GM19328 (cell line): ENCODE measurements at regions not wholly inside any gene's neighbourhood (a gene's known extent, or its start where the extent isn't known, plus 50 kb on each side); places are given as distances from the start of the nearest gene placed in this dataset.
"Not testable (repeated sequence)": the region's sequence is repeated elsewhere in the genome, so short reads cannot be mapped to it uniquely, and the experiment has no call there.

ENCODE experiments used
- ATAC-seq: cut with Tn5 transposase; IDR thresholded peaks from one replicate; pipeline ENCODE4 v1.9.1; 2021; ENCODE audit warnings: mild to moderate bottlenecking, moderate library complexity; ENCODE audit not compliant: unreplicated experiment

DNA sequence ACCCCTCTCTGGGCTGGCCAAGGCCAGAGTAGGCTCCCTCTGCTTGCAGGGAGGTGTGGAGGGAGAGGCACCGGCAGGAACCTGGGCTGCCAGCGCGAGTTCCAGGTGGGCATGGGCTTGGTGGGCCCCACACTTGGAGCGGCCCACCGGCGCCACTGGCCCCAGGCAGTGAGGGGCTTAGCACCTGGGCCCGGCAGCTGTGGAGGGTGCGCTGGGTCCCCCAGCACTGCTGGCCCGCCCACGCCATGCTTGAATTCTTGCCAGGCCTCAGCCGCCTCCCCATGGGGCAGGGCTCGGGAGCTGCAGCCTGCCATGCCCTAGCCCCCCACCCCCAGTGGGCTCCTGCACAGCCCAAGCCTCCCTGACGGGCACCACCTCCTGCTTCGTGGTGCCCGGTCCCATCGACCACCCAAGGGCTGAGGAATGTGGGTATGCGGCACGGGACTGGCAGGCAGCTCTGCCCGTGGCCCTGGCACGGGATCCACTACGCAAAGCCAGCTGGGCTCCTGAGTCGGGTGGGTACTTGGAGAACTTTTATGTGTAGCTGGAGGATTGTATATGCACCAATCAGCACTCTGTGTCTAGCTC is 1648.0 kb downstream of the OLFM4 start:
- no peak for ATAC-seq

DNA sequence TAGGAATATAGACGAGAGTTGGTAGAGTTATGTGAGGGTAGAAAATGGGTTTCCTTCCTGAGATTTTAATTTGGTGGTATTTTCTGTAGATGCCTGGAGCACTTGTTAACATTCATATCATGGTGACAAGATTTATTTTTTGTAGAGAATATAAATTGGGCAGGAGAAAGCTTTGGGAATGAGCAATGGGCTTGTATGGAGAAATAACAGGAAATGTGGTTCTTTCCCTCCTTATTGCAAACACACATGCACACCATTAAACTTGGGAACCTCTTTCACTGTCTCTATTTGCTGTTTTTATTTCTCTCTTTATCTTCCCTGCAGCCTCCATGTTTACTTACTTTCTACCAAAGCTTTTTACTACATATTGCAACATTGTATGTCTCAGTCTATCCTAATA is 1653.6 kb downstream of the OLFM4 start:
- no peak for ATAC-seq

DNA sequence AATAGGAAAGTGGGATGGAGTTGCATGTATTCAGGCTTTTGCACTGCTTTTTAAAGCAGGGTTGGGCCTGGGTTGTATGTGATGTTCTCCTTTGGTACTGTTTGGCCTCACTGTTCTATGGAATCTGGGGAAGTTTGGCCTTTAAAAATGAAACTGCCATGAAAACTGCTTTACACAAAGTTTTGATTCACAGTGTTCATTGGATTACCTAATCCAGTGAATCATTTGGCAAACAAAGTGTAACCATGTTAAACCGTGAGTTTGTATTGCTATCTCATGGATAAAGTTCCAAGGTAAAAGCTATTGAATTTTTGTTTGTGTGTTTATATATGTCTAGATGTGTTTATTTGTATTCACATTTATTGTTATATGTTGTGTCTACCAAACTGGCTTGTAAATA is 1658.6 kb downstream of the OLFM4 start:
- no peak for ATAC-seq

DNA sequence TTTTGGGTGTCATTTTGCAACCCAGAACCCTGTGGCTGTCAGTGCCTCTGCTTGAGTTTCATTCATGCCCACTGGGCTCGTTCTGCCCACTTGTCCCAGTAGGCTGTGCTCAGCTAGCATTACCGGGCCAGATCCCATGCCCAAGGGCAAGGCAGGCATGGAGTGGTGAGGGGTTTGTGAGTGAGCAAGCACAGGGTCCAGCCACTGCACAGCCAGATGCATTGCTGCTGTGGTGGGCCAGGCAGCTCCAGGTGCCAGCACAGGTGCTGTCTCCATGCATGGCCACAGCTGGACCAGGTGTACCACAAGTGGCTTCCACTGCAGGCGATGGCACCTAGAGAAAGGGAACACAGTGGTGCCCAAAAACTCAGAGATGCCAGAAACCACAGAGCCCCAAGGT is 1671.2 kb downstream of the OLFM4 start:
- no peak for ATAC-seq

DNA sequence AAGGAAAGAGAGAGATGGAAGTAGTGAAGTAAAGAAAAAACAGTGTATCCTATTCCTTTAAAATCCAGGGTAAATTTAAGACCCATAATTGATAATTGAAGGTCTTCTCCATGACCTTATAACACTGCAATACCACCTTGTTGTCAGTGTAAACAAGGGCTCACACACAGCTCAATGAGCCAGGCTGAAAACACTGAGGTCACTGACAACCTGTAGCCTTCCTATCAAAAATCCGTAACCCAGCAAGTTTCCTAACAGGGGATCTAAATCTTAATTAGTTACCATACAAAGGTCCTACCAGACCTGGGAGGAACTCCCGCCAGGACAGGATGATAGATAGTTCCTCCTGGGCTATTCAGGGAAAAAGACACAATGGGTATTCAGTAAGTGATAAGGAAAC is 1677.1 kb downstream of the OLFM4 start:
- no peak for ATAC-seq

DNA sequence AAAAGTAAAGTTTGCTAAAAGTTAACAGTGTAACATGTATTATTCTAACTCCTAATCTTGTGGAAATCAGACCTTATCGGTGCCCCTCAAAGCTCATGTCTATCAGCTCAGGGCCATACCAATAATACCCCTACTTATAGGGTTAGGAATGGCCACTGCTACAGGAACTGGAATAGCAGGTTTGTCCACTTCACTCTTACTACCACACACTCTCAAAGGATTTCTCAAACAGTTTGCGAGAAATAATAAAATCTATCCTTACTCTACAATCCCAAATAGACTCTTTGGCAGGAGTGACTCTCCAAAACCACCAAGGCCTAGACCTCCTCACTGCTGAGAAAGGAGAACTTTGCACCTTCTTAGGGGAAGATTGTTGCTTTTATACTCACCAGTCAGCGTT is 1677.7 kb downstream of the OLFM4 start:
- no peak for ATAC-seq

DNA sequence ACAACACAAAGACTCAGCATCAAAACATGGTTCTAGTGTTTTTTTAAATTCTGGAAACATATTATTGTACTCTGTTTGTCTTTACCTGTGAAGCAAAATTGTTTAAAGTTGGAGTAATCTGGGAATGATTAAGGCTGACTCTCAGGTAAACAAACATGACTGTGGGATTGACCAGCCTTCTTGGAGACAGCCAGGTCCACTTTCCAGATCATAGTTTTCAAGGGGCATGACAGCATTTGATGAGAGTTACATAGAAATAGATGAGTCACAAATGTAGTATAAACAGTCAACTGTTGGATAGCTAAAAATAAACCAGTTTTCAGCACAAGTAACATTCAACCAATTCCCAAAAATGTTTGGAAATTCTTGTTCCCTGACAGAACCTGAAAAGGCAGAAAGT is 1680.9 kb downstream of the OLFM4 start:
- no peak for ATAC-seq

DNA sequence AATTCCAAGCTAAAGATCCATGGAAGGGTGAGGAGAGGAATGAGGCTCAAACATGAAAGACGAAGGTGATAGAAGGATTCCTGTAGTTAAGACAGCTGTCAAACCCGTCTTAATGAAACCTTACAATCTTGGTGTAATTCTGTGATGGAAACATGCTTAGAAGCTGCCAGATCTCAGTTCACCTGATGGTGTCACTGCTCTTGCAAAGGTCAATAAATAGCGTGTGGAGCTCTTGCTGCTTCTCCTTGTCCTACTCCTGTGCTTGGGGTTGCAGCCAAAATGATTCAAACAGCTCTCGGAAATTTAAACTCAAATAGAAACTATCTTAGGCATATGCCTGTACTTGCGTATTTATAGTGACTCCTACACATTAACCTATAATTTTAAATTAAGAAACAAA is 1705.0 kb downstream of the OLFM4 start:
- no peak for ATAC-seq

DNA sequence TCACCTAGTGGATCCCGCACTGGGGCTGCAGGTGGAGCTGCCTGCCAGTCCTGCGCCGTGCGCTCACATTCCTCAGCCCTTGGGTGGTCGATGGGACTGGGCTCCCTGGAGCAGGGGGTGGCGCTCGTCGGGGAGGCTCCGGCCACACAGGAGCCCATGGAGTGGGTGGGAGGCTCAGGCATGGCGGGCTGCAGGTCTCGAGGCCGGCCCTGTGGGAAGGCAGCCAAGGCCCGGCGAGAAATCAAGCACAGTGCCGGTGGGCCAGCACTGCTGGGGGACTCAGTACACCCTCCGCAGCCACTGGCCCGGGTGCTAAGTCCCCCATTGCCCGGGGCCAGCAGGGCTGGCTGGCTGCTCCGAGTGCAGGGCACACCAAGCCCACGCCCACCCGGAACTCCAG is 1708.6 kb downstream of the OLFM4 start:
- ATAC-seq, result not testable (repeated sequence)

DNA sequence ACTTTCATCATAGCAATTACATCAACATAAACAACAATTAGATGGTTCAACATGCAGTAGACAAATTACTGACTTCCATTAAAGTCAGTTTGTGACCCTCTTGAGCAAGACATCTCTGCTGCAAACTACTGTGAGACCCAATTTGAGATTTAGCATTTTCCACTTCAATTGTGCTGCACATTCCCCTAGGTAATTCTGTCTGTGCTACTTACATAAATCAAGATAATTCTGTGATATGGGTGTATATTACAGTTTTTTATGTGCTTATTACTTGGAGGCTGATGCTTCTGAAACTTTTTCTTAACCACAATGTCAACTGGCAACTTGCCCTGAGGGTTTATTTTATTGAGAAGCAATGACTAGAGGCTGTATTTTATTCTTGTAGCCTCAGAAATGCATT is 1714.4 kb downstream of the OLFM4 start:
- ATAC-seq, result no peak

DNA sequence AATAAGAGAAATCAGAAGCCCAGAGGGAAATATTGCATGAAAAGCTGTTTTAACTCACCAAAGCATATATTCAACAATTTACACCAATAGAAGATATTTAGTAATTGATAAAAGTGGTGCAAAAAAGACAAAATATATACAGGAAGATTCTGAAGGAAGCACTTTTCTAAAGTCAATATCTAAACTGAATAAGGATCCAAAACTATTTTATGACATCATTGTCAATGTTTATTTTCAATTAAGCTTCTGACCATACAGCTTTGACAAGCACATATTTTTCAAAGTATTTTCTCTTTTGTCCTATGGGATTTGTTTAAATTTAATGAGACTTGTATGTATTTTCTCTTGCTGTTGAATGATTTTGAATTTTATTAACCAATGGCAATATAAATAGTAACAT is 1716.1 kb downstream of the OLFM4 start:
- ATAC-seq, result no peak

DNA sequence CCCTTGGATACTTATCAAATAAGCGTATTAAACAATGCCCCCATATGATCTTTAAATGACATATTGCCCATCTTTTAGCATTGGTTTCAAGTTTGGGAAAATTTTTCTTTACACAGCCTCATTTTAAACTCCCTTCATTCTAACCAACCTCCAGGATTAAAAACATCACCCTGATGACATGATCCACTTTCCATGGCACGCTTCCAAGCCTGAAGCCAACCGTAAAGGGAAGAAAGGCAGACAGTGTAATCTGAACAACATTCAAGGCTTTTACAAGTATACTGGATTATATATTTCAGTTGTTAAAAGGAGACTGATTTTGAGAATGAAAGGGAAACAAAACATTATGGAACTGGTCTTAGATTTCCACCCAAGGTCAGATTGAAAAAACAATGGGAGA is 1721.9 kb downstream of the OLFM4 start:
- ATAC-seq, result no peak

DNA sequence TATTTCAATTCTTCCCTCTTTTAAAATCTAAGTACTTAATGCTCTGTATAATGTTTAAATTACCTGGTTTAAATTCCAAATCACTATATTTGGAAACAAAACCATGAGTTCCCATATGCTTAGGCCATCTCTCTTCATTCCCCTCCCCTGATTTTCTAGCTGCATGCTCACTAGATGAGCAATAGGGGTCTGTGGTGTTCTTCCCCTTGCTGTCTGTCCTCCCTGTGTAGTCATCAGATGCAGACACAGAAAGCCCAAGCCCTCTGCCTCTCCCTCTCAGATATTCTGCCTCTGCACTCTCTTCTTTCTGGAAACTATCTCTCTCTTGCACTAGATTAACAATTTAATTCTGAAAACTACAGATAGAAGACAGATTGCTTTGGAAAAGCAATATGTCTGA is 1730.2 kb downstream of the OLFM4 start:
- ATAC-seq, result no peak

DNA sequence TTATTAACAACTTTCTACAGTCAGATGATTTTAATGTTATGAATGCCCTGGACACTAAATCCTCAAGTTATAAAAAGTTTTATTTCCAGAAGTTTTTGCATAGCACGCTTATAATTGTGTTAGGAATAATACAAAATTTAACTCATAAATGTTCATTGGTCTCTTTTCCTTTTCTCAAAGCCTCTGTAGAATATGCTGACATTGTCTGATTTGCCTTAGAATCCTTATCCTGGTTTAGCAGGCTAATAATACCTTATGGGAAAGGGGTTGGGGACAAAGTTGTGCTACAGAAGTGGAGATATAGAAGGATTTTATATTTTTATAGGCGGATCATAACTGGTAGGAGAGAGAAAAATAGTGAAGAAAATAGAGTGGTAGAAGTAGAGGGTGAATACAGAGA is 1739.6 kb downstream of the OLFM4 start:
- no peak for ATAC-seq

DNA sequence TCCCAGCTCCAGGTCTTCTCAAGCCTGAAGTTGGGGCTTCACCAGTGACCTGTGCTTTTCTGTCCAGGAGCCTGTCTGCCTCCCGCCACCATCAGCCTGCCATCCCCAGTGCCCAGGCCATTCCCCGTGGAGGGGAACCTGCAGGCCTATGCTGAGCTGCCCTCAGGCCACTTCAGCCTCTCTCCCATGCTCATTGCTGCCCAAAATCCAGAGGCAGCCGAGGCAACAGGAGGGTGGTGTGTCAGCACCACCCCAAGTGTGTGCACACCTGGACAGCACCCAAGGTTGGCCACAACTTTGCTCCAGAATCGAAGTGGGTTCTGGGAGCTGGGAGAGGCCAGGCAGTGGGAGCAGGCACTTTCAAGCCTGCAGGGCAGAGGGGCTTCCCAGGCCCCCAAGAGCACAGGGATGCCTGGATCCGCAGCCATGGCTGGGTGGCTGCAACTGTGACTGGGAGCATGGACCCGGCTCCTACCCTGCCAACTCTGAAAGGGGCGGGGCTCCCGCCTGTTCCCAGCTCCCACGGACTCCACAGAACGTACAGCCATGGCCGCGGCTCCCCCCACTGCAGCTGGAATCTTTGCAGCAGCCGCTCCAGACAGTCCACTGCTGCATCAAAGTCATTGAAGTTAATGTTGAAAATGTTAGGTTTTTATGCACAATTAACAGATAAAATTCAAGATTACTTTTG is 1747.0 kb downstream of the OLFM4 start:
- ATAC-seq, result no peak

DNA sequence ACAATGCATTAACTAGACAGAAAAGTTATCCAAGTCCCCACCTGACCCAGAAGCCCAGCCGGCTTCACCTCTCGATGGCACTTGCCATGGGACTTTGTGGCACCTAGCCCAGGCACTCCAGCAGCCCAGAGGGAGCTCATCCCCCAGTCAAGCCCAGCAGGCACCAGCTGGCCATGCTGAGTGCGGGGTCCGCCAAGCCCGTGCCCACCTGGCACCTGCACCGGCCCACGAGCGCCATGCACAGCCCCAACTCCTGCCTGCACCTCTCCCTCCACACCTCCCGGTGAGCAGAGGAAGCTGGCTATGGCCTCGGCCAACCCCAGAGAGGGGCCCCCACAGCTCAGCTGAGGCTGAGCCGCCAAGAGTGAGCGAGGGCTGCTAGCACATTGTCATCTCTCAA is 1759.1 kb downstream of the OLFM4 start:
- ATAC-seq, result no peak

DNA sequence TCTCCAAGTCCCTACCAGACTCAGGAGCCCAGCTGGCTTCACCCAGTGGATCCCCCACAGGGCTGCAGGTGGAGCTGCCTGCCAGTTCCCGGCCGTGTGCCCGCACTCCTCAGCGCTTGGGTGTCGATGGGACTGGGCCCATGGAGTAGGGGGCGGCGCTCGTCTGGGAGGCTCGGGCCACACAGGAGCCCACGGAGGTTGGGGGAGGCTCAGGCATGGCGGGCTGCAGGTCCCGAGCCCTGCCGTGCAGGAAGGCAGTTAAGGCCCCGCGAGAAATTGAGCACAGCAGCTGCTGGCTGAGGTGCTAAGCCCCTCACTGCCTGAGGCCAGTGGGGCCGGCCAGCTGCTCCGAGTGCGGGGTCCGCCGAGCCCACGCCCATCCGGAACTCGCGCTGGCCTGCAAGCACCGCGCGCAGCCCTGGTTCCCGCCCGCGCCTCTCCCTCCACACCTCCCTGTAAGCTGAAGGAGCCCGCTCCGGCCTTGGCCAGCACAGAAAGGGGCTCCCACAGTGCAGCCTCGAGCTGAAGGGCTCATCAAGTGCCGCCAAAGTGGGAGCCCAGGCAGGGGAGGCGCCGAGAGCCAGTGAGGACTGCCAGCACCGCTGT is 1771.1 kb downstream of the OLFM4 start:
- no peak for ATAC-seq

DNA sequence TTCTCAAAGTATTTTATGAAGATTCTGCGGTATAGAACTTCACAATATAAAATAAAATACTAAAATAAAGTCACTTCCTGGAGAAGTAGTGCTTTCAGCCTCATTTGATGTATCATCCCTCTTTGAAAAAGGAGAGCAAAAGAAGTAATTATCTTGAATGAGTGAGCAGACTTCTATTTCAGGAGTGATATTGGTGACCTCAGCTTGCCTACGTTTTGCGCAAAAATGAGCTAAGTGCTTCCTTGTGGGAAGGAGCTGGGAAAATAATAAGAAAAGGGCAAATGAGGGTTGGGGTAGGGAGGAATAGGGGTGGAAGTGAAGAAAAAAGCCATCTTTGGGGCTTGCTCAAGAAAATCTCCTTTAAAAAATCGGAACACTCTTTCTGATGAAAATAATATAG is 1773.6 kb downstream of the OLFM4 start:
- ATAC-seq, result no peak

DNA sequence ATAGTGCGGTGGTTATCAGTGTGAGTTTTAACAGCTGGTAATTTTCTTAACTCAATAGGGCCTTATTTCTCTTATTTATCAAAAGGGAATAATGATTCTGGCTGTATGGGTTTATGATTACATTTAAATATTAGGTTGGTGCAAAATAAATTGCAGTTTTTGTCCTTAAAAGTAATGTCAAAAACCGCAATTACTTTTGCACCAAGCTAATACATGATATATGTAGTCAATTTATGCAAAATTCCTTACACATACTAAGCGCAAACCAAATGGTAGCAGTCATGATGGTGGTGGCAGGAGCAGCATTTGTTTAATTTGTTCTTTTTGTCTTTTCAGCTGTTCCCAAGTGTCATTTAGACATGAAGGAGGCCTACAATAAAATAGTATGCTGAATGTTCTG is 1777.1 kb downstream of the OLFM4 start:
- ATAC-seq, result no peak

DNA sequence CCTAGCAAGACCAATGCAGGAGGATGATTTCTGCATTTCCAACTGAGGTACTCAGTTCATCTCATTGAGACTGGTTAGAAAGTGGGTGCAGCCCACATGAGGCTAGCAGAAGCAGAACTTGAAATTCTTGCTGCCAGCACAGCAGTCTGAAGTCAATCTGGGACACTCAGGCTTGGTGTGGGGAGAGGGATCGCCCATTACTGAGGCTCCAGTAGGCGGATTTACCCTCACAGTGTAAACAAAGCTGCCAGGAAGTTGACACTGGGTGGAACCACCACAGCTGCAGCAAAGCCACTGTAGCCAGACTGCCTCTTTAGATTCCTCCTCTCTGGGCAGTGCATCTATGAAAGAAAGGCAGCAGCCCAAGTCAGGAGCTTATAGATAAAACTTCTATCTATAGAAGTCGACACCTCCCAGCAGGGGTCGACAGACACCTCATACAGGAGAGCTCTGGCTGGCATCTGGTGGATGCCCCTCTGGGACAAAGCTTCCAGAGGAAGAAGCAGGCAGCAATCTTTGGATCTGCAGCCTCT is 1793.4 kb downstream of the OLFM4 start:
- ATAC-seq, result not testable (repeated sequence)

DNA sequence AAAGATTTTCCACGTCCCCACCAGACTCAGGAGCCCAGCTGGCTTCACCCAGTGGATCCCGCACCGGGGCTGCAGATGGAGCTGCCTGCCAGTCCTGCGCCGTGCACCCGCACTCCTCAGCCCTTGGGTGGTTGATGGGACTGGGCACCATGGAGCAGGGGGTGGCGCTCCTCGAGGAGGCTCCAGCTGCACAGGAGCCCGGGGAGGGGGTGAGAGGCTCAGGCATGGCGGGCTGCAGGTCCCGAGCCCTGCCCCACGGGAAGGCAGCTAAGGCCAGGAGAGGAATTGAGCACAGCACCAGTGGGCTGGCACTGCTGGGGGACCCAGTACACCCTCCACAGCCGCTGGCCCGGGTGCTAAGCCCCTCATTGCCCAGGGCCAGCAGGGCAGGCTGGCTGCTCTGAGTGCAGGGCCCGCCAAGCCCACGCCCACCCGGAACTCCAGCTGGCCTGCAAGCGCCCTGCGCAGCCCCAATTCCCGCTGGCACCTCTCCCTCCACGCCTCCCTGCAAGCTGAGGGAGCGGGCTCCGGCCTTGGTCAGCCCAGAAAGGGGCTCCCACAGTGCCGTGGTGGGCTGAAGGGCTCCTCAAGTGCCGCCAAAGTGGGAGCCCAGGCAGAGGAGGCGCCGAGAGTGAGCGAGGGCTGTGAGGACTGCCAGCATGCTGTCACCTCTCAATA is 1800.9 kb downstream of the OLFM4 start:
- not testable (repeated sequence) for ATAC-seq

DNA sequence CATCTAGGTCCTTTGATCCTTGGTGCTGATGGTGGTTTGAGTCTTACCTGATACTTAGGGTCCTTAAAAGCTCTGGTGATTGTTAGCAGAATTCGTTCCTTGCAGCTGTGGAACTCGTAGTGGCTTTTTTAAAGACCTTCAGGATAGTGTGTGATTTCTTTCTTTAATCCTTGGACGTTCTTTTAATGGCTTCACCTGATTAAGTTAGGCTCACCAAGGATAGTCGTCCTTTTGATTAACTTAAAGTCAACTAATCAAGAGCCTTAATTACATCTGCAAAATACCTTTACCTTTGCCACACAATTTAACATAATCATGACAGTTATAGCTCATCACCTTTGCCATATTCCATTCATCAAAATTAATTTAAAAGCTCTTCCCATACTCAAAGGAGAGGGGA is 1807.7 kb downstream of the OLFM4 start:
- no peak for ATAC-seq
